Testis (tissue), 2 donors: ENCODE measurements at regions not wholly inside any gene's neighbourhood (a gene's known extent, or its start where the extent isn't known, plus 50 kb on each side); places are given as distances from the start of the nearest gene placed in this dataset.

Experiments used
- POLR2A ChIP-seq: fragments of 450-650 bp; IDR thresholded peaks from one replicate; pipeline ENCODE4 v1.6.1; 2017; ENCODE audit warnings: antibody characterized with exemption, mild to moderate bottlenecking, moderate library complexity
- TF ChIP-seq, protein P1 (sequence below), 3 experiments: fragments of 450-650 bp in 2 of 3; fragments of 200-600 bp in 1 of 3; sonication (generic) in 1 of 3; IDR thresholded peaks; one replicate each; pipeline ENCODE4 v1.5.1; 2016 to 2019; ENCODE audit warnings: antibody characterized with exemption in 3 of 3, mild to moderate bottlenecking in 2 of 3, moderate library complexity in 1 of 3

DNA sequence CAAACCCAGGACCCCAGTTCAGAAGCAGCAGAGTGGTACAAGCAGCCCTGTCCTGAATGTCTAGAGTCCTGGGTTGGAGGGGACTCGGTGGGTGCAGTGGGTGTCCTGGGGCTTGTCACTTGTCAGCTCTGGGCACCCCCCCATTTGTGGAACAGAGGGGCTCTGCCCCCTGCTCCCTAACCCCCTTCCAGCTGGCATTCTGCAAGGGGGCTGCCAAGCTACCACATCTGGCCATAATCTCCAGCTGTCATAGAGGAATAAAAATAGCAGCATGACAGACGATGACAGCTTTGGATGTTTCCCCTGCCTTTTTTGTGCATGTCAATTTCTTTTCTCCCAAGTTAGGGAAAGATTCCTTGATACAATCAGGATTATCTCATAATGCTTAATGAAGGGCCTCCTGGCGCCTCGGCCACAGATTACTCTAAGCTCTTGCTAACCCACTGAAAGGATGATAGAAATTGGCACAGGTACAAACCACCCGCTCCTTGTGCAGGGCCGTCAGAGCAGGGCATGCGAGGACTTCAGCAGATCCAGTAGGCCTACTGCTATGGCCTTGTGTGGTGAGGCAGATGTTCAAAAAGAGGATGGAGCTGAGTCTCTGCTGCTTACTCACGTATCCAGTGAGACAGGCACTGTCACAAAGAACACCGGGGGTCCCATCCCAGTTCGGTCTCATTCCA lies 83.0 kb downstream of the ISX start:
- TF ChIP-seq, protein P1, sequence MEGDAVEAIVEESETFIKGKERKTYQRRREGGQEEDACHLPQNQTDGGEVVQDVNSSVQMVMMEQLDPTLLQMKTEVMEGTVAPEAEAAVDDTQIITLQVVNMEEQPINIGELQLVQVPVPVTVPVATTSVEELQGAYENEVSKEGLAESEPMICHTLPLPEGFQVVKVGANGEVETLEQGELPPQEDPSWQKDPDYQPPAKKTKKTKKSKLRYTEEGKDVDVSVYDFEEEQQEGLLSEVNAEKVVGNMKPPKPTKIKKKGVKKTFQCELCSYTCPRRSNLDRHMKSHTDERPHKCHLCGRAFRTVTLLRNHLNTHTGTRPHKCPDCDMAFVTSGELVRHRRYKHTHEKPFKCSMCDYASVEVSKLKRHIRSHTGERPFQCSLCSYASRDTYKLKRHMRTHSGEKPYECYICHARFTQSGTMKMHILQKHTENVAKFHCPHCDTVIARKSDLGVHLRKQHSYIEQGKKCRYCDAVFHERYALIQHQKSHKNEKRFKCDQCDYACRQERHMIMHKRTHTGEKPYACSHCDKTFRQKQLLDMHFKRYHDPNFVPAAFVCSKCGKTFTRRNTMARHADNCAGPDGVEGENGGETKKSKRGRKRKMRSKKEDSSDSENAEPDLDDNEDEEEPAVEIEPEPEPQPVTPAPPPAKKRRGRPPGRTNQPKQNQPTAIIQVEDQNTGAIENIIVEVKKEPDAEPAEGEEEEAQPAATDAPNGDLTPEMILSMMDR (IDR thresholded peaks at IDR 0.05), result no peak
- TF ChIP-seq POLR2A, result no peak
